ENCODE measurements at regions not wholly inside any gene's neighbourhood (a gene's known extent, or its start where the extent isn't known, plus 50 kb on each side); places are given as distances from the start of the nearest gene placed in this dataset.
A peak's percentile ranks its signal among the peaks of the same experiment; 100 is the strongest.

DNA sequence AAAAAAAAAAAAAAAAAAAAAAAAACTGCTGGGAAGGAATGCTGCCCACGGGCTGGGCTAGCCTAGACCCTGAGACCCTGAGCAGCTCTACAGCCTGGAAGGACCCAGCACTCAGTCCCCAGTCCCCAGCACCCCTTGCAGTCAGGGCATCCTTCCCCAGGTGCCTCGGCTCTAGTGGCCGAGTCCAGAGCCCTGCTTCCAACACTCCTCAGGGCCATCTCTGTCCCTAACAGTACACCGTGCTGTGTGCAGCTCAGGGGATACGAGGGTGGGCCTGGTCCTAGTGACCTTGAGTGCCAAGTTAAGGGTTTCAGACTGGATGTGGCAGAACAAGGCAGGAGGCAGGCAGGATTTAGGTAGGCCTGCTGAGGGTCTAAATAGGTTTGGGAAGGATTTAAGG, 50.2 kb upstream of the LRP8 start:
- TF ChIP-seq TAF1 (IDR thresholded peaks at IDR 0.05; ENCODE audit: borderline replicate concordance, low read depth, low read length), result no peak
- TF ChIP-seq POLR2AphosphoS5 (IDR thresholded peaks at IDR 0.05; ENCODE audit: low read depth, low read length), result no peak
- no peak for TF ChIP-seq POLR2A (IDR thresholded peaks at IDR 0.05; ENCODE audit: low read depth, low read length)
- no peak for DNase-seq (ENCODE audit: insufficient read length)
- FAIRE-seq, result no peak

DNA sequence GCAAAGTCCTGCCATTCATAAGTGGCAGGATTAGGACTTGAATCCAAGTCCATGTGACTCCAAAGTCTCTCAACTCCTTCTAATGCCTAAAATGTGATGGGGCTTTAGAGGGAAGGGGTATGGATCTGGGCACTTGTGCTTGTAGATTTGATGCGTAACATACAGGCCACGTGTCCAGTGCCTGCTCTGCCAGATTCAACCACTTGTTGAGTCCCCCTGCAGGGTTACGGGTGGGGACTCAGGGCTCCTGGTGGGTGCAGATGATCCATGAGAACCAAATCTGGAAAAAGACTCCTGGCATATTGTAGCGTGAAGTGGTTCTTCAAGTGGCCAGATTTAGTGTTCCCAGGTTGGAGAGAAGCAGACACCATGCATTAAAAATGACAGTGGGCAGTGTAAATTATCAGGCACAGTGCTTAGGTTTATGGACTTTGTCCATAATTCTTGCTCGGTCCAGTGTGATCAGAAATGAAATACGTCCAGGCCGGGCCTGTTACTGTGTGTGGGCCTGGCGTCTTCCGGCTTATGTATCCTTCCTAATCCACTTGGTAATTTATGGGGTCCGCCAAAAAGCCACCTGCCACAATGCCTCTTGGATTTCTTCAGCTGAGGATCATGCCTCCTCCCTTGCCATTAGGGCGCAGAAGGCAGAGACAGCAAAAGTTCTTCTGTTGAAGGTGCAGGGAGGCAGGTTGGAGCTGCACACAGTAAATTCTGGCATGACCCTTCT, 51.2 kb upstream of the LRP8 start:
- DNase-seq (ENCODE audit: insufficient read length), result no peak
- FAIRE-seq, result no peak
- TF ChIP-seq TAF1 (IDR thresholded peaks at IDR 0.05; ENCODE audit: borderline replicate concordance, low read depth, low read length) (no peak), POLR2AphosphoS5 (IDR thresholded peaks at IDR 0.05; ENCODE audit: low read depth, low read length) (no peak), POLR2A (IDR thresholded peaks at IDR 0.05; ENCODE audit: low read depth, low read length) (no peak)

DNA sequence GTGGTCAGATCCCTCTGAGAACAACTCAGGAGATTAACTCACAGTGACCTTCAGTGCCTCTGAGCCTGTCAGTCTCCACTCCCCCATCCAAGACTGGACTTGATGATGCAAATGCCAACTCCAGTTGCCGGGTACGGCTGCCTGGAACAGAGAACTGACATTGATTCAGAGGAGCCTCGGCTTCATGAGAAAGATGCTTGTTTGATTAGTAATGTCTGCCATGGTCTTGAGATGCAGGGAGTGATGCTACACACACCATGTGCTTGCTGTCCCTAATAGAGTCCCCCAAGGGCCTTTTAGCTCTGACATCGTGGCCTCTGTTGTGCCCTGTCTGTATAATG, 51.8 kb upstream of the LRP8 start:
- FAIRE-seq, result no peak
- TF ChIP-seq POLR2A (IDR thresholded peaks at IDR 0.05; ENCODE audit: low read depth, low read length) (no peak), POLR2AphosphoS5 (IDR thresholded peaks at IDR 0.05; ENCODE audit: low read depth, low read length) (no peak), TAF1 (IDR thresholded peaks at IDR 0.05; ENCODE audit: borderline replicate concordance, low read depth, low read length) (no peak)
- no peak for DNase-seq (ENCODE audit: insufficient read length)

DNA sequence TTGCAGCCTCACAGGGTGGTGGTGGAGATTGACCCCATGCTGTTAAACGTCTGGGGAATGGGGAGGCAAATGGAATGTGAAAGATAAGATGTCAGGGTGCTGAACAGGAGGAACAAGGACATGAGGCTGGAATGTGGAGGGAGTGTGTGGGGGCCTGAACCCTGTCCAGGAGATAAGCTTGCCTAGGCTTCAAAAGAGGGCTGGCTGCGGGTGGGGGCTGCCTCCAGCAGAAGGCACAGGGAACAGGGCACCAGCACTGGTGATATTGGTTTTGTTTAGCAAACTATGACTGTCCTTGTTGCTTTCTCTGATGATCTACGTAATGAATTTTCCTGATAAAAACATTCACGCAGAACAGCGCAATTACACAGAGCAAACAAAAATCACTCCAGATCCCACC, 52.4 kb upstream of the LRP8 start:
- no peak for FAIRE-seq
- no peak for DNase-seq (ENCODE audit: insufficient read length)
- TF ChIP-seq POLR2AphosphoS5 (IDR thresholded peaks at IDR 0.05; ENCODE audit: low read depth, low read length) (no peak), POLR2A (IDR thresholded peaks at IDR 0.05; ENCODE audit: low read depth, low read length) (no peak), TAF1 (IDR thresholded peaks at IDR 0.05; ENCODE audit: borderline replicate concordance, low read depth, low read length) (no peak)

DNA sequence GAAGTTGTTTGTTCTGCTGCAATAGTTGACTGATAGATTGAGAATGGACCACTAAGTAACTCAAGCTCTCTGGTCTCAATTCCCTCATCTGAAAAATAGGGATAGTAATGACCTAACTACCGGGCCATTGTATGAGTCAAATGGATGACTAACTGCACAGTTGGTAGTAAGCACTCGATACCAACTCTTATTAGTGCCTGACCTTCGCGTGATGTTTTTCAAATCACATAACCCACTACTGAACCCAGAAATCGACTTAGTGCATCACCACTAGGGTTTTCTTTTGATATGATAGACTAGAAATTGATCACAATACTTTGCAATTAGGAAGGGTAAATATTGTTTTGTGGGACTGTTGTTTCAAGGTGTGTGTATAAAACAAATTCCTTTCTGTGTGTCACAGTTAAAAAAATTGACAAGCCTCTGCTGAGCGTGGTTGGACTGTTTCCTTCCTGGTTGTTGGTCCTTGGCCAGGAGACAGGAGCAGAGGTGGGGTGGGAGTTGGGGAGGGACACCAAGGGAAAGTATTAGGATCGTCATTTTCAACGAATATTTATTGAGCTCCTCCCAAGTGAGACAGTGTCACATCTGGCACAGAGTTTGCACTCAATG, 54.0 kb upstream of the LRP8 start:
- no peak for TF ChIP-seq POLR2A (IDR thresholded peaks at IDR 0.05; ENCODE audit: low read depth, low read length)
- no peak for TF ChIP-seq TAF1 (IDR thresholded peaks at IDR 0.05; ENCODE audit: borderline replicate concordance, low read depth, low read length)
- TF ChIP-seq POLR2AphosphoS5 (IDR thresholded peaks at IDR 0.05; ENCODE audit: low read depth, low read length), result no peak
- DNase-seq (ENCODE audit: insufficient read length) (no peak), FAIRE-seq (no peak)

DNA sequence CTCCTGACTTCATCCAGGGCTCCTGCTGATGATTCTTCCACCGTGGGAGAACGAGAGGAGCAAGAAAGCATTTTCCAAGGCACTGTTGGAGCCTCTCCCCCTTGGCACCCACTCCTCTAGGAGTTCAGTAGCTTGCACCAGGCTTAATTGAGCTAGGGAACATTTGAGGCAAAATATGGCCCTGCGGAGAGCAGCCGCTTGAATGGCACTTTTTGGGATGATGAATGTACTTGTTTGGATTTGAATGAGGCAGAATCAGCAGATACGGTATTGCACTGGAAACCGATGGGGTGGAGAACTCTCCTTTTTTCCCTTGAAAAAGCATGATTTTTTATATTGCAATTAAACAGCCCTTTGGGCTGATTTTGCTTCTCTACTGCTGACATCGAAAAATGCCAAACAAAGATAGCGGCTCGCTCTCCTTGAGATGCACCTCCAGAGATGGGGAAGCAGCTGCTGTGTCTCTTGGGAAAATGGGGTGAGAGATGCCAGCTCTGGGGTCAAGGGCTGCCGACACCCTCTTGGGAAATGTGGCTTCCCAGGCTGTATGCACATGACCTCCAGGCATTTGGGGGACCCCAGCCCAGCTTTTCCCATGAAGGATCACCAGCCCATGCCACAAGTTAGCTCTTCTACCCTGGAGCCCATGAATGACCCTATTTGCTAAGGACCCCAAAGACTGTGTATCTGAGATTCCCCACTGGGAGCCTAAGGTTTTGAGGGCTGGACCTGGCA, 55.4 kb upstream of the LRP8 start:
- FAIRE-seq (no peak), DNase-seq (ENCODE audit: insufficient read length) (no peak)
- TF ChIP-seq POLR2AphosphoS5 (IDR thresholded peaks at IDR 0.05; ENCODE audit: low read depth, low read length) (no peak), TAF1 (IDR thresholded peaks at IDR 0.05; ENCODE audit: borderline replicate concordance, low read depth, low read length) (no peak), POLR2A (IDR thresholded peaks at IDR 0.05; ENCODE audit: low read depth, low read length) (no peak)

DNA sequence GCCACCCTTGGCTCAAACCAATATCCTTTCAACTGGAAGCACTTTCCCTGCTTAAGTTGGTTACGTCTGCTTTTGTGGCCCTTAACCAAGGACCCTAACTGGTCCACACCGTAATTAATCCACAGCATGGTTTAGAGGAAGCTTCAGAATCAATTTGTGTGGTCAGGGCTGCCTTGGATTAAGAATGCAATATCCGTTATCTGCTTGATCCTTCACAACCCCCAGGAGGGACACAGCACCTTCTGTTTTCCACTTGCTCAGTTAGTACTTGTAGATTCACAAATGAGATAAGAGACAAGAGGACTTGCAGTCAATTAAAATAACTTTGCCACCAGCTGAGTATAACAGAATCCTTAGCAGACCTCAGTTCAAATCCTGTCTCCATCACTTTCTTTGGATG, 56.9 kb upstream of the LRP8 start:
- FAIRE-seq (no peak), DNase-seq (ENCODE audit: insufficient read length) (no peak)
- no peak for TF ChIP-seq POLR2A (IDR thresholded peaks at IDR 0.05; ENCODE audit: low read depth, low read length)
- TF ChIP-seq TAF1 (IDR thresholded peaks at IDR 0.05; ENCODE audit: borderline replicate concordance, low read depth, low read length), result no peak

DNA sequence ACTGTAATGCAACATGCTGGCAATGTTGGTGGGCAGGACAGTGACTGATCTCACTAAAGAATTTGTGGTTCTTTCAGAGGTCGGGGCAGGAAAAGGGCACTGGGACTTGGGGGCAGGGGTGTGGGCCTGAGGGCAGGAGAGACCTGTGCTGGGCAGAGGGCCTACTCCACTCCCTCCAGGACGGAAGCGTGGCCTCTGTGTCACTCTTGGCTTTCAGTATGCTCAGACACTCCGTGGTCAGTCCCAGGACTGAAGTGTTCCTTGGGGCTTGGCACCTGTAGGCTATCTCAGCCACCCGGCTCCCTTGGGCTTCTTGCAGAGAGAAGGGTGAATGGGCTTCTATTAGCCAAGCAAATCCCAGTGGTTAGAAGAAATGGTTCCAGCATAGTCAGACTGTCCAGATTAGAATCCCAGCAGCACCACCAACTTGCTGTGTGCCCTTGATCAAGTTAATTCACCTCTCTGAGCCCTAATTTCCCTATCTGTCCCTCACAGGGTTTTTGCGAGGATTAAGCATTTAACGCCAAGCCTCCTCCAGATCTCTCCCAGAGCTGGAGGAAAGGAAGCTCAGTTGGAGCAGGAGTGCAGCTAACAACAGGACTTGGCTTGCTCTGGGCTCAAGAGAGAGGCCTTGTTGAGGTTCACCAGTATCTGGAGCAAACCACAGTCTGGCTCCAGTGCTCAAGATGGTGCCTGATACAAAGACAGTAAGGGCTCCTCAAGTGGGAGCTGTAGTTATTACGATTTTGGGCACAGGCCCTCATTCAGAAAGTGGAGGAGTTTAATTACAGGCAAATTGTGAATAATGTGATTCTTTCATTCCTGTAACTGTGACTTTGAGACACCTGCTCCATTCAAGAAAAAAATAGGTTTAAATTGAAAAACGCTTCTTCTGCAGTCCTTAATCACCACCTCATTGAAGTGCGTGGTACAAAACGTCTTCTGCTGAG, 57.7 kb upstream of the LRP8 start:
- FAIRE-seq (no peak), DNase-seq (ENCODE audit: insufficient read length) (no peak)
- TF ChIP-seq TAF1 (IDR thresholded peaks at IDR 0.05; ENCODE audit: borderline replicate concordance, low read depth, low read length) (no peak), POLR2A (IDR thresholded peaks at IDR 0.05; ENCODE audit: low read depth, low read length) (no peak), POLR2AphosphoS5 (IDR thresholded peaks at IDR 0.05; ENCODE audit: low read depth, low read length) (no peak)

DNA sequence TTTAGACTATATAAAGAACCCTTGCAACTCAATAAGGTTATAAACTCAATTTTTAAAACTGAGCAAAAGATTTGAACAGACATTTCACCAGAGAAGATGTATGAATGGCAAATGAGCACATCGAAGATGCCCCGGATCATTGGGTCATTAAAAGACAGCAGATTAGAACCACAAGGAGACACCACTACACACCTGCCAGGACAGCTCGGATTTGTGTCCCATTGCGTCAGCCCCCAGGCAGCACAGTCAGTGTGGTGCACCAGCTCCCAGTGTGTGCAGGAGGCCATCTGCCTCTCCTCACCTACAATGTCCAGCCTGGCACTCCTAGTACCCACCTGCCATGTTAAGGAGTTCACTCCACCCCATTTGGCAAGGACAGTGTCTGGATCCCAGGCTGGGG, 61.1 kb upstream of the LRP8 start:
- FAIRE-seq (no peak), DNase-seq (ENCODE audit: insufficient read length) (no peak)
- no peak for TF ChIP-seq POLR2A (IDR thresholded peaks at IDR 0.05; ENCODE audit: low read depth, low read length)
- TF ChIP-seq TAF1 (IDR thresholded peaks at IDR 0.05; ENCODE audit: borderline replicate concordance, low read depth, low read length), result no peak
- no peak for TF ChIP-seq POLR2AphosphoS5 (IDR thresholded peaks at IDR 0.05; ENCODE audit: low read depth, low read length)

DNA sequence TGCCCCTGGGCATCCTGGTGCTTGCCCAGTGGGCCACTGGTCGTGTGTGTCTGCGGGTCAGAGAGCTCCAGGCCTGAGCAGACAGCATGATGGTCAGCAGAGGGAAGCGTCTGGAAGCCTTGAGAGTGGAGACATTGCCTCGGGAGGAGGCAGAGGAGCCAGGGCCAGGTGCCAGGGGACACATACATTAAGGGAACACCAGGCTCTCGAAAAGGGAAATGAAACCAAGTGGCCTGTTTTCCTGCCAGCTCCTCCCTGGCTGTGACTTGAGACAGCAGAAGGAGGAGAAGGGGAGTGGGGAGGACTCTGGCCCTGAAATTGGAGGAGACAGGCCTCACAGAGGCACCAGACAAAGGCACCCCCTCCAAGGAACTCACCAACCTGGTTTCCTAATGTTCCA, 62.4 kb upstream of the LRP8 start:
- TF ChIP-seq TAF1 (IDR thresholded peaks at IDR 0.05; ENCODE audit: borderline replicate concordance, low read depth, low read length), result no peak
- TF ChIP-seq POLR2A (IDR thresholded peaks at IDR 0.05; ENCODE audit: low read depth, low read length), result no peak
- no peak for TF ChIP-seq POLR2AphosphoS5 (IDR thresholded peaks at IDR 0.05; ENCODE audit: low read depth, low read length)
- DNase-seq (ENCODE audit: insufficient read length) (no peak), FAIRE-seq (peak; percentile 33)

DNA sequence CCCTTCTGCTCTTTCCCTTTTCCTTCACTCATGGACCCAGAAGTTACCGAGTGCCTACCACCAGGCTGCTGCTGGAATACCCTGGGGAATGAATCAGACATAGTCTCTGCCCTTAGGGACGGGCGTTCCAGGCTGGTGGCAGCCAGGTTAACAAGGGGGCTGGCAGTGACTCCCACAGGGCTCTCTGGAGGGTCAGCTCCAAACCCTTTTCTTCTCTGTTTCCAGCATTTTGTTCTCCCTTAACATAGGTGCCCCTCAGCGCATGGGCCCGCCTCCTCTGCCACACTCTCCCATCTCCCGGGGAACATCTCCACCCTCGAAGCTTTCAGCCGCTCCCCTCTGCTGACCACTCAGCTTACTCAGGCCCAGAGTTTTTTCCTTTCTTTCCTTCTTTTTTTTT, 62.9 kb upstream of the LRP8 start:
- DNase-seq (ENCODE audit: insufficient read length) (no peak), FAIRE-seq (no peak)
- TF ChIP-seq POLR2AphosphoS5 (IDR thresholded peaks at IDR 0.05; ENCODE audit: low read depth, low read length) (no peak), POLR2A (IDR thresholded peaks at IDR 0.05; ENCODE audit: low read depth, low read length) (no peak), TAF1 (IDR thresholded peaks at IDR 0.05; ENCODE audit: borderline replicate concordance, low read depth, low read length) (no peak)

All from GM12892 (cell line).